Spleen (tissue), 11 donors: ENCODE measurements at regions not wholly inside any gene's neighbourhood (a gene's known extent, or its start where the extent isn't known, plus 50 kb on each side); places are given as distances from the start of the nearest gene placed in this dataset.

Experiments used
- DNase-seq: peaks from one replicate; pipeline ENCODE4 v3.0.0-alpha.2; 2020
- H3K27ac ChIP-seq, 8 donors: fragments of 200-600 bp; sonication (generic) in 7 of 8; 1 replicate in 4 of 8; 2 replicates in 4 of 8; pipeline versions ENCODE4 v1.5.0 to v1.8.0; 2016 to 2021; ENCODE audit warnings: inconsistent platforms in 4 of 8, mild to moderate bottlenecking in 4 of 8, moderate library complexity in 1 of 8
- H3K27me3 ChIP-seq, 7 donors: fragments of 200-600 bp; sonication (generic) in 6 of 7; replicated peaks in 1 of 7; 1 replicate in 4 of 7; 2 replicates in 3 of 7; pipeline versions ENCODE4 v1.5.0 to v1.8.0; 2016 to 2021; ENCODE audit warnings: inconsistent platforms in 3 of 7, mild to moderate bottlenecking in 1 of 7
- H3K36me3 ChIP-seq, 6 donors: fragments of 200-600 bp; sonication (generic) in 5 of 6; 1 replicate in 4 of 6; 2 replicates in 2 of 6; pipeline versions ENCODE4 v1.5.0 to v1.8.0; 2016 to 2021; ENCODE audit warnings: inconsistent platforms in 2 of 6
- H3K4me1 ChIP-seq, 6 donors: fragments of 200-600 bp; sonication (generic) in 5 of 6; 1 replicate in 3 of 6; 2 replicates in 3 of 6; pipeline versions ENCODE4 v1.5.0 to v1.8.0; 2016 to 2021; ENCODE audit warnings: inconsistent platforms in 3 of 6
- H3K4me3 ChIP-seq, 8 donors: fragments of 200-600 bp; sonication (generic) in 7 of 8; 1 replicate in 4 of 8; 2 replicates in 4 of 8; pipeline versions ENCODE4 v1.5.0 to v1.8.0; 2016 to 2021; ENCODE audit warnings: inconsistent platforms in 4 of 8, mild to moderate bottlenecking in 4 of 8, moderate library complexity in 2 of 8
- H3K9me3 ChIP-seq, 8 donors: fragments of 200-600 bp; sonication (generic) in 7 of 8; 1 replicate in 4 of 8; 2 replicates in 4 of 8; pipeline versions ENCODE4 v1.5.0 to v1.8.0; 2016 to 2021; ENCODE audit warnings: inconsistent platforms in 4 of 8
- CTCF ChIP-seq, 11 experiments: fragments of 200-600 bp in 7 of 11; fragments of 450-650 bp in 4 of 11; sonication (generic) in 4 of 11; IDR thresholded peaks in 8 of 11; conservative IDR thresholded peaks in 3 of 11; 1 replicate in 7 of 11; 2 replicates in 4 of 11; pipeline versions ENCODE4 v1.4.0 to v1.8.0; 2016 to 2021; ENCODE audit warnings: antibody characterized with exemption in 11 of 11, inconsistent platforms in 4 of 11, mild to moderate bottlenecking in 1 of 11
- POLR2A ChIP-seq, 3 donors: fragments of 450-650 bp; IDR thresholded peaks; one replicate each; pipeline ENCODE4 v1.5.1; 2017; ENCODE audit warnings: antibody characterized with exemption in 3 of 3, mild to moderate bottlenecking in 1 of 3
- POLR2AphosphoS5 ChIP-seq, 3 donors: sonication (generic); formaldehyde crosslinking; IDR thresholded peaks; one replicate each; pipeline ENCODE4 v1.5.1; 2017; ENCODE audit warnings: antibody characterized with exemption in 3 of 3
- WGBS, 5 donors: extraction: QIAGEN DNeasy Blood & Tissue Kit in 3 of 5; methylation state at CpG; one replicate each; pipeline versions ENCODE4 v1.1.5 to v1.1.7; 2013 to 2018; 5-methylcytosine and 5-hydroxymethylcytosine counted together
- intact Hi-C: fragments of 100-400 bp; cut with DNase I; formaldehyde crosslinking; loops from one replicate; pipeline ENCODE4 v1.15.0; 2023; ENCODE audit warnings: low total_unique reads
- donor health status: healthy with polysubstance abuse.
- donor health status: DM: no; HTN: no; CAD: no; lungs with moderate emphysema.
- donor health status: DM: no; HTN: no; CAD: no.
- donor health status: Bipolar disorder and iron deficiency.
- donor health status: healthy.
- donor health status: DM: no; HTN: no; CAD: no.
- donor health status: DM: yes; HTN: yes; CAD: no.

- 84 to 94% (median 91%) methylated on average over 4 of the region's 4 CpGs for WGBS, 5 donors
- DNase-seq = no peak
Measured at GRCh38 chr17:15168379-15168778, 96.7 kb downstream of the PMP22 start.

GRCh38 chr17:15161395-15161794, 103.7 kb downstream of the PMP22 start:
- Histone ChIP-seq H3K4me3 (no peak overlapping the region), H3K27ac (no peak overlapping the region), H3K27me3 (peaks cover 0 to 26% (median 0%) of the 10 kb centered on the region in 7 donors), H3K9me3 (no peaks in the 10 kb centered on the region), H3K36me3 (no peaks in the 10 kb centered on the region), H3K4me1 (peaks cover 0 to 9% (median 0%) of the 10 kb centered on the region in 6 donors)
- WGBS, 5 donors = 79 to 95% (median 91%) methylated on average over 4 to 7 of the region's 7 CpGs
- intact Hi-C loops = no loop called here
- TF ChIP-seq CTCF (IDR thresholded peaks at IDR 0.05 in 8 of 11, conservative IDR thresholded peaks at IDR 0.05 in 3 of 11) (no peak), POLR2AphosphoS5 (IDR thresholded peaks at IDR 0.05) (no peak), POLR2A (IDR thresholded peaks at IDR 0.05) (no peak)
- DNase-seq = no peak

More at GRCh38 chr17:15168379-15168778, 96.7 kb downstream of the PMP22 start:
- Histone ChIP-seq H3K27ac (no peak overlapping the region), H3K36me3 (no peaks in the 10 kb centered on the region), H3K4me3 (no peak overlapping the region), H3K27me3 (no peaks in the 10 kb centered on the region), H3K9me3 (no peaks in the 10 kb centered on the region), H3K4me1 (peaks cover 0 to 4% (median 0%) of the 10 kb centered on the region in 6 donors)
- TF ChIP-seq POLR2A (IDR thresholded peaks at IDR 0.05) (no peak), POLR2AphosphoS5 (IDR thresholded peaks at IDR 0.05) (no peak), CTCF (IDR thresholded peaks at IDR 0.05 in 8 of 11, conservative IDR thresholded peaks at IDR 0.05 in 3 of 11) (no peak)
- intact Hi-C loops = no loop called here

GRCh38 chr17:15157051-15157450, 108.1 kb downstream of the PMP22 start:
- DNase-seq = no peak
- TF ChIP-seq POLR2A (IDR thresholded peaks at IDR 0.05) (no peak), POLR2AphosphoS5 (IDR thresholded peaks at IDR 0.05) (no peak), CTCF (IDR thresholded peaks at IDR 0.05 in 8 of 11, conservative IDR thresholded peaks at IDR 0.05 in 3 of 11) (no peak)
- H3K9me3 ChIP-seq = no peaks in the 10 kb centered on the region
- H3K4me3 ChIP-seq = no peak overlapping the region
- H3K36me3 ChIP-seq = no peaks in the 10 kb centered on the region
- peaks cover 0 to 29% (median 0%) of the 10 kb centered on the region in 7 donors for H3K27me3 ChIP-seq
- H3K4me1 ChIP-seq = peaks cover 0 to 14% (median 0%) of the 10 kb centered on the region in 6 donors
- intact Hi-C loops = no loop called here
- WGBS, 5 donors = 1 to 8% (median 5%) methylated on average over 5 of the region's 5 CpGs
- H3K27ac ChIP-seq = no peak overlapping the region

- Histone ChIP-seq H3K36me3 (no peaks in the 10 kb centered on the region), H3K4me1 (peaks cover 0 to 14% (median 0%) of the 10 kb centered on the region in 6 donors), H3K9me3 (no peaks in the 10 kb centered on the region), H3K27ac (no peak overlapping the region), H3K4me3 (no peak overlapping the region), H3K27me3 (peaks cover 0 to 25% (median 0%) of the 10 kb centered on the region in 7 donors)
- TF ChIP-seq CTCF (IDR thresholded peaks at IDR 0.05 in 8 of 11, conservative IDR thresholded peaks at IDR 0.05 in 3 of 11) (no peak), POLR2AphosphoS5 (IDR thresholded peaks at IDR 0.05) (no peak), POLR2A (IDR thresholded peaks at IDR 0.05) (no peak)
- WGBS, 5 donors = 71 to 92% (median 80%) methylated on average over 2 of the region's 2 CpGs
- DNase-seq = no peak
- intact Hi-C loops = no loop called here
Measured at GRCh38 chr17:15154618-15155017, 110.5 kb downstream of the PMP22 start.
